A673 (cell line): ENCODE measurements at regions not wholly inside any gene's neighbourhood (a gene's known extent, or its start where the extent isn't known, plus 50 kb on each side); places are given as distances from the start of the nearest gene placed in this dataset.

Source experiments
- EZH2 ChIP-seq: fragments of 200-600 bp; sonication (generic); IDR thresholded peaks from 2 replicates; pipeline ENCODE4 v1.6.1; 2017; ENCODE audit warnings: borderline replicate concordance, low read depth, mild to moderate bottlenecking, mixed read lengths, antibody characterized with exemption, low read length; ENCODE audit not compliant: poor library complexity, severe bottlenecking
- TF ChIP-seq, protein P1 (sequence below): fragments of 300-800, 200-600 bp; sonication (generic); conservative IDR thresholded peaks from 2 replicates; pipeline ENCODE4 v1.5.1; 2017; ENCODE audit warnings: low read depth, mild to moderate bottlenecking, antibody characterized with exemption, low read length, moderate library complexity, mixed read lengths

DNA sequence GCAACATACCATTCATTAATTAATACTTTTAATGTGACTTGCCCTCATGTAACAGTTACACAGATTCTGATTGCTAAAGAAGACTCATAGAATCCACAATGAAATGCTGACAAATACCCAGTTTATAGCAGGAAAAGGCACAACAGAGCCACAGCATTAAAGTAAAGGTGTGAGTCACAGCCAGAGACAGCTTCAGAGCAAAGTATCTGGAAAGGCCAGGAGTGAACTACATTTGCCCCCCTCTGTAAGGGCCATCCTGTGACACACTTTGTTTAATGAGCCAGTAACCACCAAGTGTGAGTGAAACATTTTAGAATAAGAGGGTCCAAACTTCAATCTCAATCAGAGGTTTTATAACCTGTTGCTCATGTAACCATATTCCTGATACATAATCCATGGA is 133.8 kb upstream of the TACR3 start:
- TF ChIP-seq, protein P1, sequence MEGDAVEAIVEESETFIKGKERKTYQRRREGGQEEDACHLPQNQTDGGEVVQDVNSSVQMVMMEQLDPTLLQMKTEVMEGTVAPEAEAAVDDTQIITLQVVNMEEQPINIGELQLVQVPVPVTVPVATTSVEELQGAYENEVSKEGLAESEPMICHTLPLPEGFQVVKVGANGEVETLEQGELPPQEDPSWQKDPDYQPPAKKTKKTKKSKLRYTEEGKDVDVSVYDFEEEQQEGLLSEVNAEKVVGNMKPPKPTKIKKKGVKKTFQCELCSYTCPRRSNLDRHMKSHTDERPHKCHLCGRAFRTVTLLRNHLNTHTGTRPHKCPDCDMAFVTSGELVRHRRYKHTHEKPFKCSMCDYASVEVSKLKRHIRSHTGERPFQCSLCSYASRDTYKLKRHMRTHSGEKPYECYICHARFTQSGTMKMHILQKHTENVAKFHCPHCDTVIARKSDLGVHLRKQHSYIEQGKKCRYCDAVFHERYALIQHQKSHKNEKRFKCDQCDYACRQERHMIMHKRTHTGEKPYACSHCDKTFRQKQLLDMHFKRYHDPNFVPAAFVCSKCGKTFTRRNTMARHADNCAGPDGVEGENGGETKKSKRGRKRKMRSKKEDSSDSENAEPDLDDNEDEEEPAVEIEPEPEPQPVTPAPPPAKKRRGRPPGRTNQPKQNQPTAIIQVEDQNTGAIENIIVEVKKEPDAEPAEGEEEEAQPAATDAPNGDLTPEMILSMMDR = no peak
- TF ChIP-seq EZH2 = no peak
